Ecto neural progenitor cell (in vitro differentiated cells): ENCODE measurements at regions not wholly inside any gene's neighbourhood (a gene's known extent, or its start where the extent isn't known, plus 50 kb on each side); places are given as distances from the start of the nearest gene placed in this dataset.
"Not testable (repeated sequence)": the region's sequence is repeated elsewhere in the genome, so short reads cannot be mapped to it uniquely, and the experiment has no call there.

Experiments used
- DNase-seq: peaks from one replicate; pipeline ENCODE4 v3.0.0-alpha.2; 2018; ENCODE audit warnings: low spot score

DNA sequence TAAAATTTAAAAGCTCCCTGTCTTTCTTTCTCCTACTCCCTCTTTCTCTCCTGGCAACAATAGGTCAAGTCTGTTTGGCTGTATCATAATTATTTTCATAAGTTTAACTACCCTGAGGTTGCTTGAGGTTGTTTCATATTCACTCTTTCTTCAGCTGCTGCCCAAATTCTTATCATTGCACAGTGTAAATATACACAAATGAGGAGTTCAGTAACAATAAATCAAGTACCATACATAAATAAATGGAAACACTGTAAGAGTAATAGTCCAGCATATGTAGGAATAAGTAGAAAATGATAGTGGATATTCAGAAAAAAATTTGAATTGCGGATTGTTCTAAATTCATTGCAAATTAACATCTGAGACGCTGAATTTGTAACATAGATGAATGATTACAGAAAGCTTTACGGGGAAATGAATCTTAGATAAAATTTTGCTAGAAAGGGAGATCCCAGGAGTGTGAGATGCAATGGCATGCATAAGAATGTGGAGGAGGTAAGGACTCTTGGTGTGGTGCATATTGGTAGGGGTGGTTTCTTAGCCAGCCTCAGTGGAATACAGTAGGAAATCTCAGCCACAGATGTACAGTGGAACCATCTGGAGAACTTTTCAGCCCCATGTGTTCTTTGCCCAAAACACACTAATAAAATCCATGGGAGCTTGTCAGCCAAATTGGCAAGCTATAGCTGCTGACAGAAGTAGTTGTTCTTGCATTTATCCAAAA is 480.7 kb downstream of the HTR1B start:
- no peak for DNase-seq

DNA sequence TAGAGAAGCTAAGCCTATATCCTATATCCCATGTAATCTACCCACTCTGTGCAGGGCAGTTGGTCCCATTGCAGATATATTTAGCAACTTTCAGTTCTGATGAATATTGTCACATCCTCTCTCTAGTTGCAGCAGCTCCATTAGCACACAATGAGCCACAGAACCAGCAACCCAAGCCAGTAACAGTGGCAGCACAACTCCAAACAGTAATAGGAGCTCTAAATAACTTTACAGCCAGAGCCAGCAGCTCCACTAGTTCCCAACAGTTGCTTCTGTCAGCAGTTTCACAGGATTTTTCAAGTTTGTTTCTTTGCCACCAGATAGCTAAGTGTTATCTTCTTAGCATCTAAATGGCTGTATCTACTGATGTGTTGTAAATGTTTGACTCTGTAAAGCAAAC is 490.8 kb downstream of the HTR1B start:
- no peak for DNase-seq

DNA sequence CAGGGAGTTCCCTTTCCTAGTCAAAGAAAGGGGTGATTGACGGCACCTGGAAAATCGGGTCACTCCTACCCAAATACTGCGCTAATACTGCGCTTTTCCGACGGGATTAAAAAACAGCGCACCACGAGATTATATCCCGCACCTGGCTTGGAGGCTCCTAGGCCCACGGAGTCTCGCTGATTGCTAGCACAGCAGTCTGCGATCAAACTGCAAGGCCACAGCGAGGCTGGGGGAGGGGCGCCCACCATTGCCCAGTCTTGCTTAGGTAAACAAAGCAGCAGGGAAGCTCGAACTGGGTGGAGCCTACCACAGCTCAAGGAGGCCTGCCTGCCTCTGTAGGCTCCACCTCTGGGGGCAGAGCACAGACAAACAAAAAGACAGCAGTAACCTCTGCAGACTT is 504.1 kb downstream of the HTR1B start:
- not testable (repeated sequence) for DNase-seq

GRCh38 chr6:76942203-76942966 is 520.9 kb downstream of the HTR1B start:
- DNase-seq, result no peak

- no peak for DNase-seq
These were observed 523.1 kb downstream of the HTR1B start for GRCh38 chr6:76940191-76940590.

DNA sequence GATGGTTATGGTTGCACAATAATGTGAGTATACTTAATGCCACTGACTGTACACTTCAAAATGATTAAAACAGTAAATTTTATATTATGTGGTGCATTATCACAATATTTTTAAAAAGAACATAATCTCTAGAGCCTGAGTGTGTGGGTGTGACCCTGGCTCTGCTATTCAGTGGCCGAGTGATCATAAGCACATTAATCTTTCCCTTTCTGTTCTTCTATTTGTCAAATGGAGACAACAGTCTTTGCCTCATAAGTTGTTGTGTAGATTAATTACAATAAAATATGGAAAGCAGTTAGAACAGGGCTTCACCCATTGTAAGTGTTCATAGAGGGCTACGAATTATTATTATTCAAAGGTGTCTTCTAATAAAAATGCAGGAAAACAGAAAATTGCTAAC is 548.6 kb downstream of the HTR1B start:
- DNase-seq, result no peak

DNA sequence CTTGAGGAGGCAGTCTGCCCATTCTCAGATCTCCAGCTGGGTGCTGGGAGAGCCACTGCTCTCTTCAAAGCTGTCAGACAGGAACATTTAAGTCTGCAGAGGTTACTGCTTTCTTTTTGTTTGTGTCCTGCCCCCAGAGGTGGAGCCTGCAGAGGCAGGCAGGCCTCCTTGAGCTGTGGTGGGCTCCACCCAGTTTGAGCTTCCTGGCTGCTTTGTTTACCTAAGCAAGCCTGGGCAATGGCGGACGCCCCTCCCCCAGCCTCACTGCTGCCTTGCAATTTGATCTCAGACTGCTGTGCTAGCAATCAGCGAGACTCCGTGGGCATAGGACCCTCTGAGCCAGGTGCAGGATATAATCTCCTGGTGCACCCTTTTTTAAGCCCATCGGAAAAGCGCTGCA is 557.8 kb downstream of the HTR1B start:
- not testable (repeated sequence) for DNase-seq

DNA sequence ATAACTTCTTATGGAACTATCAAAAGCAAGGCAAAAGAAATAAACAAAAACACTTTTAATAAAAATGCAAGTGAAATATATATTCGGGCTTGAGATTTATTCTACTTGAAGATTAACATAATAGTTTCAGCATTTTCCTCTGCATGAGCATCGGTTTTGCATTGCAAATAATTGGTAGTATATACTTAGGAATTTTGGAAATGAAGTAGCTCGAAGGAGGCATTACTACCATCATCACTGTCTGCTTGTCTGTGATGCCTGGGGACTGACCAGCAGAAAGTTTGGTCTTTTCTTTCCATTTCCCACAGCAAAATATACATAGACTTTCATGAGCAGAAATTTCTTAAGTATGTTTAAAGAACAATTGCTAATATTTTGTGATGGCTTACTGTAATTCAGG is 570.7 kb downstream of the HTR1B start:
- DNase-seq, result no peak

GRCh38 chr6:76888351-76888750 is 574.9 kb downstream of the HTR1B start:
- no peak for DNase-seq

GRCh38 chr6:76886900-76887299 is 576.4 kb downstream of the HTR1B start:
- no peak for DNase-seq

DNA sequence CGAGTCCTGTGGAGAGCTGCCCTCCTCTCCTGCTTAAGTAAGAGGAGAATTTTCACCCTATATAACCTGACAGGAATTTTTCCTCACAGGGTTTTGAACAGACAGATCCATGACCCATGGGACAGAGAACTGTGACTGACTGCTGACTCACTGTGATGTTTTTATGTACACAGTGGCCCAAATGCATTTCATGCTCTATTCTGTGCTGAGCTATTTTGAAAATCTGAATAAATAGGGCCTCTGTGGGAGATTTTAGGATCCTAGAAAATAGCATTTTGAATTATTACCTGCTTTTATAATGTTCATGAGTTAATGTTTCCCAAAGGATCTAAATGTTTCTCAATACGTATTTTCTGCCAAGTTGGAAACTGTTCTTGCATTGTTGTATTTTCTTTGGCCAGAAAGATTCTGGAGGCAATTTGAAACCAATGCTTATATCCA is 577.4 kb downstream of the HTR1B start:
- DNase-seq, result no peak

DNA sequence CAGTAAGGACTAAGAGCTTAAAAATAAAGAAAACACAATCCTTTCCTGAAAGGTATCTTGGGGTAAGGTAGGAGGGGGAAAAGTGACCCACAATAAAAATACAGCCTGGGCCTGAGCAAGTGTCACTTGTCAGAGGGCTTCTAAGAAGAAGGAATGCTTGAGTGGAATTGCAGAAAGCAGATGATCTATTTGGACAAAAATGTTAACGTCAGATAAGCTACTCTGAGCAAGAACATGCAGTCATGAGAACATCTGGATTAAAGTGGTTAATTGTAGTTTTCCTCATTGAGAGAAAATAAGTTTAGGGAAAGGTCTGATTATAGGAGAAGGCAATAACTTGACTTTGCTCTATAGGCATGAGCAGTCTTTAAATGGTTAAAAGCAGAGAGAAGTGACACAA is 581.9 kb downstream of the HTR1B start:
- DNase-seq, result no peak

- peak; percentile 65 for DNase-seq
These were observed 586.3 kb downstream of the HTR1B start for GRCh38 chr6:76876922-76877553.

- not testable (repeated sequence) for DNase-seq
These were observed 586.9 kb downstream of the HTR1B start for GRCh38 chr6:76876430-76876829.

- DNase-seq, result no peak
These were observed 596.1 kb downstream of the HTR1B start for GRCh38 chr6:76867182-76867581.

GRCh38 chr6:76866091-76866915 is 597.0 kb downstream of the HTR1B start:
- no peak for DNase-seq

- DNase-seq, result no peak
These were observed 600.4 kb downstream of the HTR1B start for GRCh38 chr6:76862936-76863335.

DNA sequence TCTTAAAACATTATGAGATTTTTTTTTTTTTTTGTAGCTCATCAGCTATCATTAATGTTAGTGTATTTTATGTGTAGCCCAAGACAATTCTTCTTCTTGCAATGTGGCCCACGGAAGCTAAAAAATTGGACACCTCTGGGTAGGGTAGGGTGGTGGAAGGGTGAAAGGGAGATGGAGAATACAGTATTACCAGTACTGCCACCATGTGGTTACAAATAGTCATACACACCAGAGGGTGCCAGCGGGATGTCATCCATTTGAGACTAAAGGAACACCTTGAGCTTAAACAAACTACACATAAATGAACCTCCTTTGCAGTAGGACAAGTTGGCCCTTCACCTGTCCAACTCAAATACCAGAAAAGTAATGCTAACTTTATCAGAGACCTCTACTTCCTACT is 601.9 kb downstream of the HTR1B start:
- peak; percentile 55 for DNase-seq

- DNase-seq, result no peak
These were observed 607.2 kb downstream of the HTR1B start for GRCh38 chr6:76856065-76856464.

DNA sequence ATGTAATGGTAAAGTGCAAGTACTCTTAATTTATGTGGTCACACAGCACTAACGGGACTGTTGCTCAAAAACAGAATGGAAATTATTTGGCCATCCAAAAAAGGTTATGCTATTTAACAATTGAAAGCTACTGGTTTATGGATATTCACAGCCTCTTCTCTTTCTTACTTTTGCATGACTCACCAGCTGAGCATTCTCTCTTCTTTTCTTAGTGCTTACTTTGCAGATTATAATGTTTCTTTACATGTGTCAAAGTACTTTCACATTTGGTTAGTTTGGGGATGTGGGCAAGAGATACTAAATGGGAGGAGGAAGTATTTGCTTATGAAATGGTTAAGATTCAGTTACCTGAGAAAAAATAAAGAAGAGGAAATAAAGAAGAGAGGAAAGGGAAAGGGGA is 610.5 kb downstream of the HTR1B start:
- no peak for DNase-seq

- not testable (repeated sequence) for DNase-seq
These were observed 613.9 kb downstream of the HTR1B start for GRCh38 chr6:76849274-76849970.
